Activated CD4-positive, alpha-beta T cell treated with anti-CD3 and anti-CD28 coated beads, Interleukin-2, Interleukin-4, amounts not matched to agents 100 ng/mL and 50 ng/mL, durations not matched to agents 16 hours and 8 hours (primary cell): ENCODE measurements at regions not wholly inside any gene's neighbourhood (a gene's known extent, or its start where the extent isn't known, plus 50 kb on each side); places are given as distances from the start of the nearest gene placed in this dataset.
A peak's percentile ranks its signal among the peaks of the same experiment; 100 is the strongest.
"Not testable (repeated sequence)": the region's sequence is repeated elsewhere in the genome, so short reads cannot be mapped to it uniquely, and the experiment has no call there.

ENCODE experiments used
- DNase-seq: peaks from one replicate; pipeline ENCODE4 v3.0.0-alpha.2; 2020; ENCODE audit warnings: low spot score

DNA sequence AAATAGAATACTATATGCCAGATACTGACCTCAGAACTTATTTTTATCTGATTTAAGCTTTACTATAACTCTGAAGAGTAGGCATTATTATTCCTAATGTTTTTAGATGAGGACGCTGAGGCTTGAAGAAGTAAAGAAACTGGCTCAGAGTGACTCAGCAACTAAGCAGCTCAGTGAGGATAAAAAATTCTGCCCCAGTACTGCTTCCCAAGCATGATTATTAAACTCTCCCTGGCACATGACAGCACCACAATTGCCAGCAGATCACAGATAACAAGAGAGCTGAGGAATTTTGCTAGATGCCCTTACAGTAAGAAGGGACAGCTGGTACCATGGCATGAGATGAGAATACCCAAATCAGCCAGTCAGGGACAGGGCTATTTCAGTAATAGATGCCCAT is 219.4 kb downstream of the NKX6-1 start:
- DNase-seq: no peak

DNA sequence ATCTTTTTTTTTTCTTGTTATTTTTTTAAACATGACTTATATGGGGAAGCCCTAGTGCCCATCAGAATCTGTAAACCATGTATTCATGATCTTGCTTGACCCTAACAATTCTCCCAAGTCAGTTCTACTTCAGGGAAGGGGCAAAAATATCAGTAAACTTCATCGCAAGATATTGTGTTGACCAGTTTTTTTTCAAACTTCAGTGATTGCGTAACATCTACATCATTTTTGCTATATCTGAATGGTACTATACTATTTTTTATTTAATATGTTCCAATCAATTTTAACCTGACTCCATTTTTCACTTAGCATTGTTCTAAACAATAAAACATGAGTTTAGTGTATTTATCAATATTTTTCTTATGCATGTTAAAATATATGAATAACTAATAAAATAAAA is 221.2 kb downstream of the NKX6-1 start:
- no peak for DNase-seq

DNA sequence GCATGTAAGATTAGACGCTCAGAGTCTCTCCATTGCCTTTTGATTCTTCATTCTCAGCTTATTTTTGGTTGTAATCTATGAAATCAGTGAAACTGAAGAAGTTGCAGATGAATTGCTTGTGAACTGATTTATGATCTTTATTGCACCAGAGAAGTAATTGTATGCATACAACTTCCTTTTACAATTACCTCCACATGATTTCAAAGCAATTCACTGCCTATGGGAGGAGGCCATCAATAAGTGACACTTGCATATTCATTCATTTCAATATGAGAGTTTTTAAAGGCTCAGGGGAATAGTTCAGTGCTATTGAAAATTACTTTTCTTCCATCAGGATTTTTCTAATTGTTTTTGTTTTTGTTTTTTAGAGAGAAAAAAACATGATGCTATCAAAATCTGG is 222.3 kb downstream of the NKX6-1 start:
- DNase-seq: no peak

DNA sequence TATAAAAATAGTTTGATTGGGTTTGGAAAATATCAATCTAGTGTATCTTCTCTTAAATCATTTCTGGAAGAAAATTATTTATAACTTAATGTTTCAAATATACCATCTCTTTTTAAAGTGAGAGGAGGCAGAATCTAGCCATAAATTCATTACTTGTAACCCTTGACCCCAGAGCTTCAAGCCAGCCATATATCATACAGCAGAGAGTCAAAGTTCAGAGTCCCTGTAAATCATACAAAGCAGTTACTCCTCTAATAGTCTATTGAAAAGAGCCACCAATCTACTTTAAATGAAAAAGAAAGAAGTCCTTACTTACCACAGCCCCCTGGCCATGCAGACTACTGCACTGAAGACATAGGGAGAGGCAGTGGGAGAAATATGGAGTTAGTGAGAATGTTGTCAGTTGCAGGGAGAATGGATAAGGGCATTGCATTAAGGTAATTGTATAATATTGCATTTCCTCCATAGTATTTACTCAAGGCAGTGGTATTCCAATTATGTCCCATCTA is 229.5 kb downstream of the NKX6-1 start:
- no peak for DNase-seq

DNA sequence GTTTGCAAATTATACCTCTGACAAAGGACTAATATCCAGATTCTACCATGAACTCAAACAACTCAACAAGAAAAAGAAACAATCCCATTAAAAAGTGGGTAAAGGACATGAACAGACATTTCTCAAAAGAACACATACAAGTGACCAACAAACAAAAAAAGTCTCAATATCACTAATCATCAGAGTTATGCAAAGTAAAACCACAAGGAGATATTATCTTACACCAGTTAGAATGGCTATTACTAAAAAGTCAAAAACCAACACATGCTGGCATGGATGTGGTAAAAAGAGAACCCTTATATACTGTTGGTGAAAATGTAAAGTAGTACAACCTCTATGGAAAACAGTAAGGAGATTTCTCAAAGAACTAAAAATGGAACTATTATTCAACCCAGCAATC is 234.4 kb downstream of the NKX6-1 start:
- DNase-seq: no peak

DNA sequence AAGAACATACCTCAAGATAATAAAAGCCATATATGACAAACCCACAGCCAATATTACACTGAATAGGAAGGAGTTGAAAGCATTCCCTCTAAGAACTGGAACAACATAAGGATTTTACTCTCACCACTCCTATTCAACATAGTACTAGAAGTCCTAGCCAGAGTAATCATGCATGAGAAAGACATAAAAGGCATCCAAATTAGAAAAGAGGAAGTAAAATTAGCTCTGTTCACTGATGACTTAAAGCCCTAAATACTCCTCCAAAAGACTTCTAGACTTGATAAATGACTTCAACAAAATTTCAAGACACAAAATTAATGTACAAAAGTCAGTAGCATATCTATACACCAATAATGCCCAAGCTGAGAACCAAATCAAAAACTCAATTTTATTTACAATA is 235.7 kb downstream of the NKX6-1 start:
- DNase-seq: no peak

DNA sequence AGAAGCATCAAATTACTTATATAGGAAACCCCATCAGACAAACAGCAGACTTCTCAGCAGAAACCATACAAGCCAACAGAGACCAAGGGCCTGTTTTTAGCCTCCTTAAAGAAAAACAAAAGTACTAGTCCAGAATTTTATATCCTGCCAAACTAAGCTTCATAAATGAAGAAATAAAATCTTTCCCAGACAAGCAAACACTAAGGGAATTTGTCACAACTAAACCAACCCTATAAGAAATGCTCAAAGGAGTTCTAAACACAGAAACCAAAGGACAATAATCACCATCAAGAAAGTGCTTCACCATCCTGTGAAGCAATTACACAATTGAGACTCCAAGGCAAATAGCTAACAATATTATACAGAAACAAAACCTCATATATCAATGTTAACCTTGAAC is 238.6 kb downstream of the NKX6-1 start:
- DNase-seq: no peak

DNA sequence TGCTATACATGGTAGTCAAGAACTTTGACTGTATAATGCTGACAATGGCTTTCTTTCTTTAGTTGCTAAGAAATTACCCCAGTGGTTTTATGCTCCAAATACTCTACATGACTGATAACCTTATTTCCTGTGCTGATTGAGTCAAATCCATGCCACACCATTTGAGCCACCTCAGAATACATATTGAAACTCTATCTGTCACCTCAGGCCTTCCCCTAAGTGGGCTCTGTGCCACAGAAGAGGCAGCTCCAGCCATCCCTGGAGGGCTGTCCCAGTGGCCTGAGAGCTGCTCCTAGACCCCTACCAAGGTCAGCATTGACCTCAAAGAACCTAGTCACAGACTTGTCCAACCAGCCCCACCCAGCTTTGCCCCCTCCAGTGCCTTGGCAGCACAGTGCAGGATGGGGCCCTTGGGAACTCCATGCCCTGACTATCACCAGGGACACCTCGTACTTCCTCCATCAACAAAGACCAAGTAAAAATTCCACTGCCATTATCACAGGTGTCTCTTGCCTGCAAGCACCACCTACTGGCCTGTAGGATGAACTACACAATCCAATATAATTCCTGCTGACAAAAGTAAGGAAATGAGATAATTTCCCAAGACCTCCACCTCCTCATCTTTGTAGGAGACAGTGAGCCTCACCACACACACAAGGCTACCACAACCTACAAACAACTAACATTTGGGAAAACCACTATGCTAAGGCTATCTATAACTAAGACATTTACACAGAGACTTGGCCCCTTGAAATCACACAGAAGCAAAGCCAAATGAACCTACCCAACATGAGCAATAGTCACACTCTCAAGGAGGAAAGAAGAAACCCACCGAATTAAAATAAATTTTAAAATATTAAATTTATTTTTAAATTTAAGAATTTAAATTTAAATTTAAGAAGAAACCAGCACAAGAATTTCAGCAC is 239.9 kb downstream of the NKX6-1 start:
- peak; percentile 1 for DNase-seq

DNA sequence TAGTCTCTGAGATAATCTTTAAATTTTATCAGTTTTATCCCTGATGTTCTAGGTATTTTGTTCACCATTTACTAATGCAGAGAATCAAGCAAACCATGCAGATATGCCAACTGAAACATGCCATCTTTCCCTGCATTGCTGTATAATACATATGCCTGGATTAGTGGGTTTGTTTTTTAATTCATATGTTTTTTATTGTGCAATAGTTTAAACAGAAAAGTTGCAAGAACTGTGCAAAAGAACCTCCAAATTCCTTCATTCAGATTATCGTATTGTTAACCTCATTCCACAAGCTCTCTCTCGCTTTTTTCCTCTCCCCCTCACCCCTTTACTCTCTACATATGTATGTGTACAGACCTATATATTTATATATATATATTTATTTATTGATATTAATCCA is 244.6 kb downstream of the NKX6-1 start:
- no peak for DNase-seq

DNA sequence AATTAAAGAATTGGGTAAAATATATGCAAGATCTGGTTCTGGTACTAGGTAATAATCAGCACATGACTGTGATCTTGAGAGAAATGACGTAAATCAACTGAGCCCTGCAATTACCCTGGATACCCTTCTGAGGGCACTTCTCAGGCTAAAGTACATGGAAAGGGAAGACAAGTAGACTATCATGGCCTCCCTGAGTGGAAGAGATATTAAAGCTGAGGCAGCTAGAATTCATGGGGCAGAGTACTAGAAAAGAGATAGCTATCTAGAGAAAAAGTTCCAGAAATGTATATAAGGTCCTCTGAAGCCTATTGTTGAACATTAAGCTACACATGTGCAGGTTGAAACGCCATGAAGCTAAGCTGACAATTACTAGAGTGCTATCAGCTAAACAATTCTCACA is 249.6 kb downstream of the NKX6-1 start:
- DNase-seq: no peak

DNA sequence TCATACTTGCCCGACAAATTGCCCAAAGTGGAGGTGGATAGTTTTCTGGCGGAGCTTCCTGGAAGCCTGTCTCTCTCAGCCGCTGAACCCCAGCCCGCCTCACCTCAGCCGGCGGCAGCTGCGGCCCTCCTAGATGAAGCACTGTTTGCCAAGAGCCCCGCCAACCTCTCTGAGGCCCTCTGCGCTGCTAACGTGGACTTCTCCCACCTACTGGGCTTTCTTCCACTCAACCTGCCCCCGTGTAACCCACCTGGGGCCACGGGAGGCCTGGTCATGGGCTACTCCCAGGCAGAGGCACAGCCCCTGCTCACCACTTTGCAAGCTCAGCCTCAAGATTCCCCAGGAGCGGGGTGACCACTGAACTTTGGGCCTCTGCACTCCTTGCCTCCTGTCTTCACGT is 254.1 kb downstream of the NKX6-1 start:
- DNase-seq: not testable (repeated sequence)

DNA sequence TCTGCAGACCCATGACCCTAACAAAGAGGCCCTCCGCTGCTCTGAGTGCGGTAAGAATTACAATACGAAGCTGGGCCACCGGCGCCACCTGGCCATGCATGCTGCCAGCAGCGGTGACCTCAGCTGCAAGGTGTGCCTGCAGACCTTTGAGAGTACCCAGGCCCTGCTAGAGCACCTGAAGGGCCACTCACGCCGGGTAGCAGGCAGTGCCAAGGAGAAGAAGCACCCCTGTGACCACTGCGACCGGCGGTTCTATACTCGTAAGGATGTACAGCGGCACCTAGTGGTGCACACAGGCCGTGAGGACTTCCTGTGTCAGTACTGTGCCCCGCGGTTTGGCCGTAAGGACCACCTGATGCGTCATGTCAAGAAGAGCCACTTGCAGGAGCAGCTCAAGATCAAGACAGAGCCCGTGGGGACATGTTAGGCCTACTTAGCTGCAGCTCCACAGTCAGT is 254.7 kb downstream of the NKX6-1 start:
- DNase-seq: not testable (repeated sequence)

DNA sequence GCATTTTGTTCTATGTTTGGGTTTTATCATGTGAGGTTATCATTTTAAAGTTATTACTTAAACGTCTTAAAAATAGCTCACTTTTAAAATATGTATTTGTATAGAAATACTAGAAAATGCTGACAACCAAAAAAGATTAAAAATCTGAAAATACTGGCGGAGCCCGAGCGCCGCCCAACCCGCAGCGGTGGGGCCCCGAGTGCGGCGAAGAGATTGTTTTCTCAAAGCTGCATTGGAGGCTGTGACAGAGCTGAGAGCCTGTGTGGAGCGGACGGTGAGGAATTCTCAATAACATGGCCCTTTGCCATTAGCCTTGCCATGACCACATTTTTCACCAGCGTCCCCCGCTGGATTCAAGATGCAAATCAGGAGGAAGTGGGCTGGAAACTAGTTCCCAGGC is 255.4 kb downstream of the NKX6-1 start:
- no peak for DNase-seq

DNA sequence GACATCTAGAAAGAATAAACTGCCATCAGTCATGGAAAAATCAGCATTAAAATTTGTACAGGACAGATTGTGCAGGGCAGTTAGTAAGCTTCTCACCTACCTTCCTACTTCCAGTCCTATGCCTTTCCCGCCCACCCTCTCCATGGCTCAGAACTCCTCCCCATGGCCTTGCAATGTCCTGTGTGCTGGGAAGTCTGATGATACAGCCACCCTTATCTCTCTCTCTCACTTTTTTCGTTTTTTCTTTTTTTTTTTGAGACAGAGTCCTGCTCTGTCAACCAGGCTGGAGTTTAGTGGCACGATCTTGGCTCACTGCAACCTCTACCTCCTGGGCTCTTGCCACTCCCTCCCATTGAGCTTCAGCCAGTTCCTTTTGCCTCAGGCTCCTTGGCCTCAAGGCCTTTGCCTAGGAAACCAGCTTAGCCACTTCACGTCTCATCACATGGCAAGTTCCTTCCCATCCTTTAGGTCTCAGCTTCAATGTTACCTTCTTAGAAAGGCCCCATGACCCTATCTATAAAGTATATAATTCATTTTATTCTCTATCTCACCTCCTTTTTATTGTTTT is 259.7 kb downstream of the NKX6-1 start:
- DNase-seq: no peak

DNA sequence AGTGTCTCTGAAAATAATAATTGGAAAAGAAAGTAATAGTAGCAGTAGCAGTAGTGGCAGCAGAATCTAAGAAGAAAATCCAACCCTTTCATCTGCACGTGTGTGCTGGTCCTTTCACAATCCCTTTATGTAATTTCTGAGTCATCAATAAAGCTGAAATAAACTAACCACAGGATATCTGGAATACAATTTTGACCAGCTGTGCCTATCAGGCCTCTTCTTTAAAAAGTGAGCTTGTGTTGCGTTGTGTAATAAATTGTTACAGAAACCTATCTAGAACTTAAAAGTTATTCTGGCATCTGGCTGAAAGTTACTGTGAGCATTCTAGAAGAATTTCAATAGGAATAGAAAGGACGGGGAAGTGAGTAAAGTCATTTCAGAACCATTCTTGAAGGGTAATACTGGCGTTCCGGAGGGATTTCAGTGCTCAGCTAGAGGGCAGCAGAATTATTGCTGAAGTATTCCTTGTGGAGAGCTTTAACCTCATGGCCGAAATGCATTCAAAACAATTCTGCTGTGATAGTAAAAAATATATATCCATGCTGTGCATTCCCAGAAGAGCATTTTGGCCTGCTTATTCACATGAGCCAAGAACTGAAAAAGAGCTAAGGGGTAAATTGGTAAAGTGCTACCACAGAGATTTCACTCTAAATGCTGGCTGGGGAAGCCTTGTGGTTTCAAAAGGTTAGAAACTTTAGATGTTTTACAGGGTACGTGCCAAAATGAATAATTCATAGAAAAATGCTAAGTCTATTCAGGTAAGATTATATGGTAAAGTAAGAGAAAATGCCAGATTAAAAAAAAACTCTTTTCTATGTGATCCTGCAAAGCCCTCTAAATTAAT is 260.6 kb downstream of the NKX6-1 start:
- no peak for DNase-seq

DNA sequence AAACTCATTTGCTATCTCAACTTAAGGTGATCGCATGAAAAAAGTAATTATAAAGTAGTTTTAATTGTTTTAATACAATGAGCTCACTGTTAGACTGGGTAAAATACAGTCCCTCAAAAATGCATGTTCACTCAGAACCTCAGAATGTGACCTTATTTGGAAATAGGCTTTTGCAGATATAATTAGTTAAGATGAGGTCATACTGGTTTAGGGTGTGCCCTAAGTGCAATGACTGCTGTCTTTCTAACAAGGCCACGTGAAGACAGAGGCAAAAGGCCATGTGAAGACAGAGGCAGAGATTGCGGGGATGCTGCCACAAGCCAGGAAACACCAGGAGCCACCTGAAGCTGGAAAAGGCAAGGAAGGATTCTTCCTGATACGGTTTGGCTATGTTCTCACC is 262.1 kb downstream of the NKX6-1 start:
- no peak for DNase-seq

DNA sequence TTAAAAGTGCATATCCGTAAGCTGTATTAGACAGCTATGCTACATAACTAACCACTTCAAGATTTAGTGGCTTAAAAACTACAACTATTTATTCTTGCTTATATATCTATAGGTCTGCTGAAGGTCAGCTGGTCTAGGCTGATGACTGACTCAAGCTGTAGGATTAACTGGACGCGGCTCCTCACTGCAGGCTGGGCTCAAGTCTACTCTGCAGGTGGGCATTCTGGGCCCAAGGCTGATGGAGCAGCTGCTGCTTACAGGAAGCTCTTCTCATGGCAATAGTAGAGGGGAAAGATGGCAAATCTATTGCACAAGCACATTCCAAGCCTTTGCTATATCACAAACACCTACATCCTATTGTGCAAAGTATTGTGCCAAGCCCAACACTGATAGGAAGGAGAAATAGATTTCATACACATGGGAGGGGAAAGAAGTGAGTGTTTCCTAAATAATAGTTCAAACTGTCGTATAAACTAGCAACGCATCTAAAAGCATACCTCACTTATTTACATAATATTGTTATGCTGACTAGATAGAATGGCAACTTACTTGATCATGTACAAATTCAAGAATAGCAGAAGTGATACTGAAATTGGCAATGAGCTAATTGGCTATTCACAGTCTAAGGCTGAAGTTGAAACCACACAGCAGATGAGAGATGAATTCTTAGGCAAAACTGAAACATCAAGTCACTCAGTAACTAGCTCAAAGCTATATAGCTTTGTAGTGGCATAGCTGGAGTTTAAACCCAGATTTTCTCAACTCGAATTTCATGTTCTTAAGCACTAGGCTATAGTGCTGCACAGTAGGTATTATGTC is 263.8 kb downstream of the NKX6-1 start:
- no peak for DNase-seq

DNA sequence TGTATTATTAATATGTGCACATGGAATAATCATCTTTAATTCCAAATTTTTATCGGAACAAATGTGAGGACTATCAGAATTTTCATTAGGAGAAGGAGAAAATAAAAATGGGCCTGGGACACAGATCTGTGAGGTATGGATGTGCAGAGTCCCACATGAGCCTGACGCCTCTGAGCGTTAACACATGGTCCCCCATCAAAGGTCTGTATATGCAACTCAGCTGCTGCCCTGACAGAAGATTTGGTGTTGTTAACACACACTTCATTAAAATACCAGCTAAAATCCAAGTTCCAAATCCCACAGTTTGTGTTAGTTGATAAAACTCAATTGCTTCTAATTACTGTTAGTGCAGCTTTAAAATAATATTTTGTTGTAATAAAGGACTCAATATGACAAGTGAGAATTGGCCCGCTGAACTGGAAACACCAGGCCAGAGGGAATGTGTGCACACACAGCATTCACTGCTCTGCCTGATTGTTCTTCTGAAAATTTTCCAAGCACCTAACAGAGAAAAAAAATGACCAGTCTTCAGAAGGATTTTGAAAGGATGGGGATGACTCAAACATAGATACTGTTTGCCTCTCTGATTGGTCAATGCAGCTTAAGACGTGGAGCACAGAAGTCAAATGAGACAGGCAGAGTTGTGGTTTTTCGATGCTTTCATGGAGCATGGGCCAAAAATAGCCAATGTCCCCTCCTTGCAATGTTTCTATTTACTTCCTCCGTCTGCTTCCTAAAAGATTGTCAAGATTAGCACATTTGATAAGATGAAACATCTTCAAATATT is 266.6 kb downstream of the NKX6-1 start:
- no peak for DNase-seq

DNA sequence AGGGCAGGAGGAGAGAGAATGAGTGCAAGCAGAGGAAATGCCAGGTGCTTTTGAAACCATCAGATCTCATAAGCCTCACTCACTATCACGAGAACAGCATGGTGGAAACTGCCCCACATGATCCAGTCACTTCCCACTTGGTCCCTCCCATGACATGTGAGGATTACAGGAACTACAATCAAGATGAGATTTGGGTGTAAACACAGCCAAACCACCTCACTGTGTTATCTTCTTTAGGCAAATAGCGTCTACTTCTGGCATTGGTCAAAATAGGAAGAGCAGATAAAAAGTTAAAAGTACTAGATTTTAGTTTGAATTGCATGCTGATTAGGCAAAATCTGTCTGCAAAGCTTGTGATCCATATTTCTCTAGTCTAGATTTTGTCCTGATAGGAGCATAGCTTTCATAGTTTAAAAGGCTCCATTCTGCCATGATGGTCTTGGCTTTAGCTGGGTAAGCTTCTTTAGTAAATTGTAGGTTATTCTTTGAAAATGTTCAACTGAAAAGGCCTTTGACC is 267.5 kb downstream of the NKX6-1 start:
- no peak for DNase-seq

DNA sequence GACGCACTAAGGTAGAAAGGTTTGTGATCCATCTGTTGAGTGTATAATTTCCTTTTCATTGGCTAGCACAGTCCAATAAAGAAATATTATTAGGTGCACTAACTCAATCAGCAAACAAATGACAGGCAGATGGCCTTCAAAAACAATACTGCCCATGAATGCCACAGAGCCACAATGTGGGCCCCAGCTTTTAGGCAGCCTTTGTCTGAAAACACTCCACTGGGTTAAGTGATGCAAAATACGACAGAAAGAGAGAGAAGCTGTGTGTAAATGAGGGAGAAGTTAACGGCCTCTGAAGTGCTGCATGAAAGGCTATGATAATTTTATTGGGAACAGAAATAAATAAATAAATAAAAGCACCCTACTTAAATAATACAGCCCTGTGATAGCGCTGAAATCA is 274.6 kb downstream of the NKX6-1 start:
- no peak for DNase-seq

DNA sequence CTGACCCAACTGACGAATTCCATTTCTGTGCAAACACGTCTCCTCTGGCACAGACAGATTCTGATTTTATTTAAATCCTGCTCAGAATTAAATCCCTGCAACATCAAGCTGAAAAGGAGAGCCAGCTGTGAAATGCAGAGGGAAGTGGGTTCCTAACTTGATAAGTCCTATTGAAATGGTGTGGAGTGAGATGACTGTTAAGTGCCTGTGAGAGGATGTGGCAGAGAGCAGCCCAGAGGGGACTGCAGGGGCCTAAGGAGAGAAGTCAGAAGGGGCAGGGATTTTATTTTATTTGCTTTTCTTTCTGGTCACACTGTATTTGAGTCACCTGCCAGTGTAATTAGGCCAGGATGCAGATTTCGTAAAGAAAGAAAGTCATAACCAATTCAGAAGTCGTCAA is 277.4 kb downstream of the NKX6-1 start:
- no peak for DNase-seq
